MCF 10A (cell line): ENCODE measurements at regions not wholly inside any gene's neighbourhood (a gene's known extent, or its start where the extent isn't known, plus 50 kb on each side); places are given as distances from the start of the nearest gene placed in this dataset.

ENCODE experiments used
- BruUV-seq: library from RNA; stranded (reverse); fragments of 400-500 nt; replicated peaks from 2 replicates; lab custom pipeline; 2021; lab: Mats Ljungman, UMichigan
- CTCF ChIA-PET: fragments of 300-600 bp; sonication (Branson Sonifier 250); formaldehyde crosslinking; extraction: SDS; loops from one replicate; lab custom pipeline; 2021; ENCODE audit warnings: antibody characterized with exemption, inconsistent platforms; lab: Yijun Ruan, JAX
- POLR2A ChIA-PET: fragments of 300-600, 350-650 bp; sonication (Branson Sonifier 250); formaldehyde crosslinking; extraction: SDS; loops from one replicate; lab custom pipeline; 2020; ENCODE audit warnings: antibody characterized with exemption, inconsistent platforms; lab: Yijun Ruan, JAX
- DNase-seq: peaks from one replicate; pipeline ENCODE4 v3.0.0-alpha.2; 2018; ENCODE audit not compliant: unreplicated experiment
- H3K27ac Mint-ChIP-seq: one replicate; pipeline ENCODE4 v1.8.0; 2022; ENCODE audit warnings: mild to moderate bottlenecking, low read depth, mixed read lengths; ENCODE audit not compliant: unreplicated experiment
- H3K27me3 Mint-ChIP-seq: one replicate; pipeline ENCODE4 v1.8.0; 2022; ENCODE audit warnings: mixed read lengths; ENCODE audit not compliant: insufficient read depth, unreplicated experiment
- H3K36me3 Mint-ChIP-seq: one replicate; pipeline ENCODE4 v1.8.0; 2022; ENCODE audit warnings: mild to moderate bottlenecking, moderate library complexity, mixed read lengths; ENCODE audit not compliant: insufficient read depth, unreplicated experiment
- H3K4me1 Mint-ChIP-seq: one replicate; pipeline ENCODE4 v1.8.0; 2022; ENCODE audit warnings: mixed read lengths; ENCODE audit not compliant: insufficient read depth, unreplicated experiment
- H3K4me3 Mint-ChIP-seq: one replicate; pipeline ENCODE4 v1.8.0; 2022; ENCODE audit warnings: mild to moderate bottlenecking, moderate library complexity, mixed read lengths; ENCODE audit not compliant: unreplicated experiment
- H3K9me3 Mint-ChIP-seq: one replicate; pipeline ENCODE4 v1.8.0; 2022; ENCODE audit warnings: mixed read lengths; ENCODE audit not compliant: unreplicated experiment
- intact Hi-C: fragments of 100-400 bp; cut with micrococcal nuclease; formaldehyde crosslinking; loops from 2 replicates; pipeline ENCODE4 v1.14.1; 2022
- TF ChIP-seq, protein P1 (sequence below): fragments of 200-600 bp; IDR thresholded peaks from one replicate; pipeline ENCODE4 v1.8.0; 2022; ENCODE audit warnings: antibody characterized with exemption, mild to moderate bottlenecking; ENCODE audit not compliant: unreplicated experiment

DNA sequence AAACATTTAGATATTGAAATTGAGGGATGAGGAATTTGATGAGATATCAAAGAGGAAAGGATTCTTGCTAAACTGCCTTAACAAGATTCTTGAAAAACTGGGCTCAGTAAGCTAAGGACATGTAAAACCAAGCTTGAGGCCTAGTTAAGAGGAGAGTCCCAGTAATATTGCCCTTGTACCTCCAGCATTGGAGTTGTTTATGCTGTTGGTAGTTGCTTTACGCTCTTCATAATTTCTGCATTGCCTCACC is 156.1 kb upstream of the TRIM24 start:
- intact Hi-C loops, result no loop called here
- Mint-ChIP-seq H3K36me3 (no peaks in the 10 kb centered on the region), H3K4me3 (no peak overlapping the region), H3K4me1 (no peaks in the 10 kb centered on the region), H3K27ac (no peak overlapping the region), H3K27me3 (no peaks in the 10 kb centered on the region), H3K9me3 (no peaks in the 10 kb centered on the region)
- TF ChIP-seq, protein P1, sequence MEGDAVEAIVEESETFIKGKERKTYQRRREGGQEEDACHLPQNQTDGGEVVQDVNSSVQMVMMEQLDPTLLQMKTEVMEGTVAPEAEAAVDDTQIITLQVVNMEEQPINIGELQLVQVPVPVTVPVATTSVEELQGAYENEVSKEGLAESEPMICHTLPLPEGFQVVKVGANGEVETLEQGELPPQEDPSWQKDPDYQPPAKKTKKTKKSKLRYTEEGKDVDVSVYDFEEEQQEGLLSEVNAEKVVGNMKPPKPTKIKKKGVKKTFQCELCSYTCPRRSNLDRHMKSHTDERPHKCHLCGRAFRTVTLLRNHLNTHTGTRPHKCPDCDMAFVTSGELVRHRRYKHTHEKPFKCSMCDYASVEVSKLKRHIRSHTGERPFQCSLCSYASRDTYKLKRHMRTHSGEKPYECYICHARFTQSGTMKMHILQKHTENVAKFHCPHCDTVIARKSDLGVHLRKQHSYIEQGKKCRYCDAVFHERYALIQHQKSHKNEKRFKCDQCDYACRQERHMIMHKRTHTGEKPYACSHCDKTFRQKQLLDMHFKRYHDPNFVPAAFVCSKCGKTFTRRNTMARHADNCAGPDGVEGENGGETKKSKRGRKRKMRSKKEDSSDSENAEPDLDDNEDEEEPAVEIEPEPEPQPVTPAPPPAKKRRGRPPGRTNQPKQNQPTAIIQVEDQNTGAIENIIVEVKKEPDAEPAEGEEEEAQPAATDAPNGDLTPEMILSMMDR, result no peak
- ChIA-PET CTCF (interaction anchor here (0.6 kb wide), 1 partner anchor 296 kb away, joined by 3 read pairs; no protein-coding TSS in a partner anchor), POLR2A (no interaction called here)
- BruUV-seq, result no TSS peak
- DNase-seq, result no peak

DNA sequence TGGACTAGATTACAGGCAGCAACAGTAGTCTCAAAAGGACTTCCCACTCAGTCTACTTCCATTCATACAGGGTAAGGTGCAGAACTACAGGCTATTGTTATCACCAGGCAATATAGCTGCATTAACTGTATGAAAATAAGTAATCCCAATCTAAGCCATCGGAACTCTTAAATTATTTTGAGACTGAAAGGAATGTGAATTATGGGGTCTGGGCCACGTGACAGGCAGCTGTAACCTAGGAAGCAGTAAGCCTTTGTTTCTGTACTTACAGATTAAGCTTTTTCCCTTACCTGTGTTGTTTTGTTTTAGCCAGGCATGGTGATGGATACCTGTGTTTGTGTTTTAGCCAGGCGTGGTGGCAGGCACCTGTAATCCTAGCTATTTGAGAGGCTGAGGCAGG is 152.4 kb upstream of the TRIM24 start:
- ChIA-PET POLR2A (no interaction called here), CTCF (interaction anchor here (0.6 to 0.8 kb wide), 5 partner anchors 9 to 285 kb away, joined by 3 to 4 read pairs (median 3); no protein-coding TSS in a partner anchor)
- intact Hi-C loops, result no loop called here
- Mint-ChIP-seq H3K27me3 (no peaks in the 10 kb centered on the region), H3K4me1 (no peaks in the 10 kb centered on the region), H3K27ac (no peak overlapping the region), H3K9me3 (no peaks in the 10 kb centered on the region), H3K36me3 (no peaks in the 10 kb centered on the region), H3K4me3 (no peak overlapping the region)
- no peak for DNase-seq
- no TSS peak for BruUV-seq
- TF ChIP-seq, protein P1, result no peak

DNA sequence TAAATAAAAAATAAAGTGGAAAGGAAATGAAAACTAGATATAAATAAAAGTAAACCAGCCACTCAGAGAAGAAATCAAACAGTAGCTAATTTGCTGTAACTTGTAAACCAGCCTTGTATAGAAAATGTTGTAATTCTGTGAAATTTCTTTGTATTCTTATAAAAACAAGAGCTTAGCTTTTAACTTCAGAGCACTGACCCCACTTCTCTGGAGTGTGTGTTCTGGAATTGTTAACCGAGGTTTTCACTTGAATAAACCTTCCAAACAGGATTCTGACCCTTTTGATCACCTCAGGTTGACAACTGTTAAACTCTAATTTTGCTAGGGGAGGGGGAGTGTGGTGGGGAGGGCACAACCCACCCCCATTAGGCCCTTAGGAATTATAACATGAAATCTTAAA is 151.9 kb upstream of the TRIM24 start:
- Mint-ChIP-seq H3K27ac (no peak overlapping the region), H3K9me3 (no peaks in the 10 kb centered on the region), H3K27me3 (no peaks in the 10 kb centered on the region), H3K4me1 (no peaks in the 10 kb centered on the region), H3K36me3 (no peaks in the 10 kb centered on the region), H3K4me3 (no peak overlapping the region)
- DNase-seq, result no peak
- POLR2A ChIA-PET, result no interaction called here
- TF ChIP-seq, protein P1, result no peak
- no TSS peak for BruUV-seq
- intact Hi-C loops, result no loop called here
- CTCF ChIA-PET, result interaction anchor here (0.6 kb wide), 1 partner anchor 275 kb away, joined by 3 read pairs; no protein-coding TSS in a partner anchor

DNA sequence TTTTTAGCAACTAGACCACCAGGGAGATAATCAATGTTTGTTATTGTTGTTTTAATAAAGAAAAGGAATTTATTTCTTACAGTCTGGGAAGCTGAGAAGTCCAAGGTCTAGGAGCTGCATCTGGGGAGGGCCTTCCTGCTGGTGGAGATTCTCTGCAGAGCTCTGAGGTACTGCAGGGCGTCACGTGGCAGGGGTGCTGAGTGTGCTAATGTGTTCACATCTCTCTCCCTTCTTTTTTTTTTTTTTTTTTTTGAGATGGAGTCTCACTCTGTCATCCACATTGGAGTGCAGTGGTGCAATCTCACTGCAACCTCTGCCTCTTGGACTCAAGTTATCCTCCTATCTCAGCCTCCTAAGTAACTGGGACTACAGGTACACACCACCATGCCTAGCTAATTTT is 150.9 kb upstream of the TRIM24 start:
- no peak overlapping the region for H3K4me3 Mint-ChIP-seq
- H3K36me3 Mint-ChIP-seq, result no peaks in the 10 kb centered on the region
- peaks cover 3% of the 10 kb centered on the region for H3K4me1 Mint-ChIP-seq
- H3K9me3 Mint-ChIP-seq, result no peaks in the 10 kb centered on the region
- CTCF ChIA-PET, result interaction anchor here (0.7 kb wide), 1 partner anchor 144 kb away, joined by 5 read pairs; no protein-coding TSS in a partner anchor
- POLR2A ChIA-PET, result no interaction called here
- no peak for DNase-seq
- no TSS peak for BruUV-seq
- intact Hi-C loops, result no loop called here
- TF ChIP-seq, protein P1, result no peak
- no peak overlapping the region for H3K27ac Mint-ChIP-seq
- no peaks in the 10 kb centered on the region for H3K27me3 Mint-ChIP-seq
